HCT116 (cell line): ENCODE measurements at regions not wholly inside any gene's neighbourhood (a gene's known extent, or its start where the extent isn't known, plus 50 kb on each side); places are given as distances from the start of the nearest gene placed in this dataset.

Experiments
- ATAC-seq: fragments of 200-7000 bp; cut with Tn5 transposase; 2 replicates; pipeline ENCODE4 v1.9.1; 2020; ENCODE audit warnings: mild to moderate bottlenecking, moderate library complexity
- BruUV-seq: library from RNA; stranded (reverse); fragments of 400-500 nt; replicated peaks from 2 replicates; lab custom pipeline; 2021; lab: Mats Ljungman, UMichigan
- CTCF ChIA-PET: fragments of 300-600 bp; sonication (Branson Sonifier 250); formaldehyde crosslinking; loops from one replicate; lab custom pipeline; 2021; ENCODE audit warnings: antibody characterized with exemption; lab: Charles Lee
- POLR2A ChIA-PET: fragments of 300-600, 350-600 bp; sonication (Branson Sonifier 250); formaldehyde crosslinking; loops from one replicate; lab custom pipeline; 2021; ENCODE audit warnings: antibody characterized with exemption; lab: Charles Lee
- RAD21 ChIA-PET, 2 experiments: fragments of 300-600 bp; sonication (Branson Sonifier 250); formaldehyde crosslinking; loops; one replicate each; lab custom pipeline; 2023; ENCODE audit warnings: low total read pairs in 2 of 2; ENCODE audit not compliant: uncharacterized antibody in 2 of 2, unreplicated experiment in 2 of 2, low non-redundant PET in 1 of 2; lab: Charles Lee
- DNase-seq: peaks from one replicate; pipeline ENCODE4 v3.0.0-alpha.2; 2010; ENCODE audit warnings: low read depth, low spot score
- H2AFZ ChIP-seq: fragments of 200-600 bp; shearing (Covaris generic), sonication (generic); 2 replicates; pipeline ENCODE4 v1.6.1; 2017; ENCODE audit warnings: low read depth, mixed run types, mixed read lengths, antibody characterized with exemption, low read length; ENCODE audit not compliant: poor library complexity, severe bottlenecking
- H3K27ac ChIP-seq: 2 replicates; pipeline ENCODE4 v1.5.1; 2012; ENCODE audit warnings: low read depth, low read length
- H3K27me3 ChIP-seq: fragments of 200-600 bp; sonication (generic); 2 replicates; pipeline ENCODE4 v1.6.1; 2016; ENCODE audit warnings: mixed run types, low read length, mixed read lengths; ENCODE audit not compliant: insufficient read depth
- H3K36me3 ChIP-seq, 2 experiments: fragments of 200-500 bp in 1 of 2; fragments of 200-600 bp in 1 of 2; sonication (Bioruptor generic) in 1 of 2; sonication (generic) in 1 of 2; 2 replicates each; pipeline versions ENCODE4 v1.5.1 to v1.6.1; 2014 to 2016; ENCODE audit warnings: low read length in 2 of 2, inconsistent platforms in 1 of 2, mixed read lengths in 1 of 2, mixed run types in 1 of 2; ENCODE audit not compliant: insufficient read depth in 2 of 2, control insufficient read depth in 1 of 2
- H3K4me1 ChIP-seq, 2 experiments: fragments of 200-600 bp in 1 of 2; sonication (generic) in 1 of 2; 2 replicates each; pipeline versions ENCODE4 v1.5.1 to v1.6.1; 2012 to 2017; ENCODE audit warnings: low read length in 2 of 2, inconsistent platforms in 1 of 2, mild to moderate bottlenecking in 1 of 2, mixed read lengths in 1 of 2, mixed run types in 1 of 2, moderate library complexity in 1 of 2; ENCODE audit not compliant: insufficient read depth in 2 of 2, control insufficient read depth in 1 of 2
- H3K4me2 ChIP-seq: fragments of 200-600 bp; sonication (generic); 2 replicates; pipeline ENCODE4 v1.6.1; 2017; ENCODE audit warnings: mixed run types, low read length, mixed read lengths
- H3K4me3 ChIP-seq, 2 experiments: fragments of 200-600 bp in 1 of 2; sonication (generic) in 1 of 2; replicated peaks in 1 of 2; 2 replicates each; pipeline ENCODE4 v1.5.1; 2011 to 2016; ENCODE audit warnings: low read length in 2 of 2, control low read depth in 1 of 2, low read depth in 1 of 2, mild to moderate bottlenecking in 1 of 2, mixed read lengths in 1 of 2, mixed run types in 1 of 2
- H3K79me2 ChIP-seq: fragments of 200-600 bp; sonication (generic); 2 replicates; pipeline ENCODE4 v1.6.1; 2017; ENCODE audit warnings: mild to moderate bottlenecking, mixed run types, low read length, moderate library complexity, mixed read lengths; ENCODE audit not compliant: insufficient read depth
- H3K9ac ChIP-seq: fragments of 200-600 bp; sonication (generic); 2 replicates; pipeline ENCODE4 v1.6.1; 2016; ENCODE audit warnings: low read length, mixed read lengths
- H3K9me2 ChIP-seq: fragments of 200-600 bp; sonication (generic), shearing (Covaris generic); 2 replicates; pipeline ENCODE4 v1.6.1; 2017; ENCODE audit warnings: mixed run types, mild to moderate bottlenecking, moderate library complexity; ENCODE audit not compliant: insufficient read depth
- H3K9me3 ChIP-seq, 2 experiments: fragments of 200-500 bp in 1 of 2; fragments of 200-600 bp in 1 of 2; sonication (Bioruptor generic) in 1 of 2; sonication (generic) in 1 of 2; 2 replicates each; pipeline ENCODE4 v1.6.1; 2014 to 2017; ENCODE audit warnings: low read length in 2 of 2, mixed read lengths in 2 of 2, inconsistent platforms in 1 of 2, low read depth in 1 of 2, mild to moderate bottlenecking in 1 of 2, mixed run types in 1 of 2, moderate library complexity in 1 of 2; ENCODE audit not compliant: control insufficient read depth in 1 of 2, insufficient read depth in 1 of 2
- H4K20me1 ChIP-seq: fragments of 200-600 bp; sonication (generic), shearing (Covaris generic); 2 replicates; pipeline ENCODE4 v1.6.1; 2017; ENCODE audit warnings: mixed run types, mild to moderate bottlenecking, moderate library complexity; ENCODE audit not compliant: insufficient read depth
- CBX3 ChIP-seq: IDR thresholded peaks from 2 replicates; pipeline ENCODE4 v1.6.1; 2012; ENCODE audit warnings: low read depth
- CEBPB ChIP-seq: IDR thresholded peaks from 2 replicates; pipeline ENCODE4 v1.6.1; 2012; ENCODE audit warnings: low read depth
- EGR1 ChIP-seq: IDR thresholded peaks from 2 replicates; pipeline ENCODE4 v1.6.1; 2012; ENCODE audit warnings: low read depth
- ELF1 ChIP-seq: IDR thresholded peaks from 2 replicates; pipeline ENCODE4 v1.6.1; 2012; ENCODE audit warnings: low read depth, borderline replicate concordance
- FOSL1 ChIP-seq: IDR thresholded peaks from 2 replicates; pipeline ENCODE4 v1.6.1; 2012; ENCODE audit warnings: low read depth
- JUND ChIP-seq: IDR thresholded peaks from 2 replicates; pipeline ENCODE4 v1.6.1; 2012
- POLR2A ChIP-seq: IDR thresholded peaks from 2 replicates; pipeline ENCODE4 v1.7.0; 2011; ENCODE audit warnings: borderline replicate concordance; ENCODE audit not compliant: insufficient read depth, insufficient read length; ENCODE audit errors: extremely low read depth
- POLR2AphosphoS5 ChIP-seq: IDR thresholded peaks from 2 replicates; pipeline ENCODE4 v1.6.1; 2011; ENCODE audit warnings: mild to moderate bottlenecking, low read depth, low read length, moderate library complexity
- RAD21 ChIP-seq: IDR thresholded peaks from 2 replicates; pipeline ENCODE4 v1.6.1; 2012; ENCODE audit warnings: low read depth, mild to moderate bottlenecking
- SIN3A ChIP-seq: IDR thresholded peaks from 2 replicates; pipeline ENCODE4 v1.6.1; 2012; ENCODE audit warnings: low read depth
- SRF ChIP-seq: IDR thresholded peaks from 2 replicates; pipeline ENCODE4 v1.6.1; 2012; ENCODE audit warnings: low read depth
- YY1 ChIP-seq: IDR thresholded peaks from 2 replicates; pipeline ENCODE4 v1.6.1; 2011; ENCODE audit warnings: low read length, low read depth, moderate library complexity, mild to moderate bottlenecking; ENCODE audit not compliant: insufficient replicate concordance; ENCODE audit errors: extremely low read depth
- ZFX ChIP-seq: fragments of 450-650 bp; IDR thresholded peaks from 2 replicates; pipeline ENCODE4 v1.6.1; 2017
- ZNF274 ChIP-seq: fragments of 200-500 bp; sonication (Bioruptor generic); IDR thresholded peaks from 2 replicates; pipeline ENCODE4 v1.6.1; 2014; ENCODE audit warnings: mild to moderate bottlenecking, low read depth, low read length, inconsistent platforms
- intact Hi-C: fragments of 100-400 bp; cut with micrococcal nuclease; formaldehyde crosslinking; loops from 2 replicates; pipeline ENCODE4 v1.10.0; 2022
- TF ChIP-seq, protein P1 (sequence below): IDR thresholded peaks from 2 replicates; pipeline ENCODE4 v1.6.1; 2011; ENCODE audit warnings: mild to moderate bottlenecking, low read length, moderate library complexity; ENCODE audit not compliant: insufficient replicate concordance; ENCODE audit errors: extremely low read depth
- TF ChIP-seq, protein P2 (sequence below): IDR thresholded peaks from 2 replicates; pipeline ENCODE4 v1.6.1; 2012
- TF ChIP-seq, protein P3 (sequence below), 3 experiments: fragments of 200-600 bp in 1 of 3; sonication (generic) in 1 of 3; IDR thresholded peaks in 2 of 3; conservative IDR thresholded peaks in 1 of 3; 2 replicates each; pipeline ENCODE4 v1.5.1; 2012 to 2017; ENCODE audit warnings: low read depth in 2 of 3, low read length in 2 of 3, antibody characterized with exemption in 1 of 3, borderline replicate concordance in 1 of 3, control low read depth in 1 of 3, mild to moderate bottlenecking in 1 of 3, mixed read lengths in 1 of 3, mixed run types in 1 of 3, moderate library complexity in 1 of 3; ENCODE audit not compliant: insufficient read depth in 1 of 3

DNA sequence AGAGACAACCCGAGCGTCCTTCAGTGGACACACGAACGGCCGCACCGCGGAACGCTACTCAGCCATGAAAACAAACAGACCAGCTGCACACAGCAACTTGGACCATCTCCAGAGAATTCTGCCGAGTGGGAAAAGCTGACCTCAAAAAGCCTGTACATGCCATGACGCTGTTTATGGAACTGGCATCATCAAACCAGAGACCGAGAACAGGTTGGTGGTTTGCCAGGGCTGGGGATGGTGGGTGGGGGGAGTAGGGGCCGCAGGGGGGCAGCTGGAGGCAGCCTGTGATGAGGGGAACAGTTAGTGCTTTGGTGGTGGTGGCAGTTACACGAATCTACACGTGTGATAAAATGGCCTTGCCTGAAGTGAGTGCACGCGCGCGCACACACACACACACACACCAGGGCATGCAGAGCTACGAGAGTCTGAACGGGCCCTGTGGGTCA is 169.8 kb downstream of the LAT start:
- H3K36me3 ChIP-seq, result no peaks in the 10 kb centered on the region
- no peak overlapping the region for H2AFZ ChIP-seq
- no peaks in the 10 kb centered on the region for H3K27me3 ChIP-seq
- peaks cover 0 to 4% of the 10 kb centered on the region in 2 experiments; a peak in 2 of 4 replicates for H3K4me1 ChIP-seq
- RAD21 ChIA-PET, result no interaction called here
- CTCF ChIA-PET, result no interaction called here
- H3K4me2 ChIP-seq, result no peak overlapping the region
- H3K27ac ChIP-seq, result no peak overlapping the region
- intact Hi-C loops, result no loop called here
- POLR2A ChIA-PET, result no interaction called here
- no peaks in the 10 kb centered on the region for H3K9me3 ChIP-seq
- no peak for ATAC-seq
- TF ChIP-seq SIN3A (no peak), ELF1 (no peak), SRF (no peak), CBX3 (no peak)
- no peaks in the 10 kb centered on the region for H3K9me2 ChIP-seq
- H3K4me3 ChIP-seq, result no peak overlapping the region
- no peaks in the 10 kb centered on the region for H4K20me1 ChIP-seq
- H3K79me2 ChIP-seq, result no peaks in the 10 kb centered on the region
- BruUV-seq, result no TSS peak
- no peak for DNase-seq
- H3K9ac ChIP-seq, result no peak overlapping the region

DNA sequence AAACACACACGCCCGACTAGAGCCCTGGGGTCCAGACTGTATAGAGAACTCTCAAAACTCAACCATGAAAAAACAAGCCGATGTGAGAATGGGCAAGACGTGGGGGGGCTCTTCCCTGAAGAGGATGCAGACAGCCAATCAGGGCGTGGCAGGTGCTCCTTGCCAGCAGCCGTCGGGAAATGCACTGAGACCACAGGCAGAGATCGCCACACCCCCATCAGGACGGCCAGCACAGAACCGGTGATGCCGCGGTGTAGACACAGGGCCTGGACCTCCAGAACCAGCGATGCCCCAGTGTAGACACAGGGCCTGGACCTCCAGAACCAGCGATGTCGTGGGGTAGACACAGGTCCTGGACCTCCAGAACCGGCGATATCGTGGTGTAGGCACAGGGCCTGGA is 169.2 kb downstream of the LAT start:
- no peaks in the 10 kb centered on the region for H3K9me2 ChIP-seq
- H3K9ac ChIP-seq, result no peak overlapping the region
- no peak overlapping the region for H3K4me3 ChIP-seq
- H3K4me1 ChIP-seq, result peaks cover 0 to 4% of the 10 kb centered on the region in 2 experiments; a peak in 2 of 4 replicates
- no peak overlapping the region for H3K4me2 ChIP-seq
- H3K27me3 ChIP-seq, result no peaks in the 10 kb centered on the region
- CTCF ChIA-PET, result no interaction called here
- H3K9me3 ChIP-seq, result no peaks in the 10 kb centered on the region
- RAD21 ChIA-PET, result no interaction called here
- DNase-seq (no peak), ATAC-seq (no peak)
- intact Hi-C loops, result no loop called here
- no peaks in the 10 kb centered on the region for H3K36me3 ChIP-seq
- no peaks in the 10 kb centered on the region for H4K20me1 ChIP-seq
- POLR2A ChIA-PET, result no interaction called here
- no TSS peak for BruUV-seq
- no peaks in the 10 kb centered on the region for H3K79me2 ChIP-seq
- no peak overlapping the region for H2AFZ ChIP-seq
- H3K27ac ChIP-seq, result no peak overlapping the region
- TF ChIP-seq, protein P1, sequence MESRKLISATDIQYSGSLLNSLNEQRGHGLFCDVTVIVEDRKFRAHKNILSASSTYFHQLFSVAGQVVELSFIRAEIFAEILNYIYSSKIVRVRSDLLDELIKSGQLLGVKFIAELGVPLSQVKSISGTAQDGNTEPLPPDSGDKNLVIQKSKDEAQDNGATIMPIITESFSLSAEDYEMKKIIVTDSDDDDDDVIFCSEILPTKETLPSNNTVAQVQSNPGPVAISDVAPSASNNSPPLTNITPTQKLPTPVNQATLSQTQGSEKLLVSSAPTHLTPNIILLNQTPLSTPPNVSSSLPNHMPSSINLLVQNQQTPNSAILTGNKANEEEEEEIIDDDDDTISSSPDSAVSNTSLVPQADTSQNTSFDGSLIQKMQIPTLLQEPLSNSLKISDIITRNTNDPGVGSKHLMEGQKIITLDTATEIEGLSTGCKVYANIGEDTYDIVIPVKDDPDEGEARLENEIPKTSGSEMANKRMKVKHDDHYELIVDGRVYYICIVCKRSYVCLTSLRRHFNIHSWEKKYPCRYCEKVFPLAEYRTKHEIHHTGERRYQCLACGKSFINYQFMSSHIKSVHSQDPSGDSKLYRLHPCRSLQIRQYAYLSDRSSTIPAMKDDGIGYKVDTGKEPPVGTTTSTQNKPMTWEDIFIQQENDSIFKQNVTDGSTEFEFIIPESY, result no peak
- no peak for TF ChIP-seq ZNF274
- no peak for TF ChIP-seq JUND
- TF ChIP-seq POLR2AphosphoS5, result no peak
- no peak for TF ChIP-seq SIN3A
- no peak for TF ChIP-seq RAD21
- TF ChIP-seq, protein P2, sequence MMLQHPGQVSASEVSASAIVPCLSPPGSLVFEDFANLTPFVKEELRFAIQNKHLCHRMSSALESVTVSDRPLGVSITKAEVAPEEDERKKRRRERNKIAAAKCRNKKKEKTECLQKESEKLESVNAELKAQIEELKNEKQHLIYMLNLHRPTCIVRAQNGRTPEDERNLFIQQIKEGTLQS, result no peak
- no peak for TF ChIP-seq ZFX
- no peak for TF ChIP-seq CEBPB
- TF ChIP-seq POLR2A, result no peak
- TF ChIP-seq FOSL1, result no peak
- no peak for TF ChIP-seq EGR1
- TF ChIP-seq ELF1, result no peak
- no peak for TF ChIP-seq SRF
- no peak for TF ChIP-seq YY1
- TF ChIP-seq, protein P3, sequence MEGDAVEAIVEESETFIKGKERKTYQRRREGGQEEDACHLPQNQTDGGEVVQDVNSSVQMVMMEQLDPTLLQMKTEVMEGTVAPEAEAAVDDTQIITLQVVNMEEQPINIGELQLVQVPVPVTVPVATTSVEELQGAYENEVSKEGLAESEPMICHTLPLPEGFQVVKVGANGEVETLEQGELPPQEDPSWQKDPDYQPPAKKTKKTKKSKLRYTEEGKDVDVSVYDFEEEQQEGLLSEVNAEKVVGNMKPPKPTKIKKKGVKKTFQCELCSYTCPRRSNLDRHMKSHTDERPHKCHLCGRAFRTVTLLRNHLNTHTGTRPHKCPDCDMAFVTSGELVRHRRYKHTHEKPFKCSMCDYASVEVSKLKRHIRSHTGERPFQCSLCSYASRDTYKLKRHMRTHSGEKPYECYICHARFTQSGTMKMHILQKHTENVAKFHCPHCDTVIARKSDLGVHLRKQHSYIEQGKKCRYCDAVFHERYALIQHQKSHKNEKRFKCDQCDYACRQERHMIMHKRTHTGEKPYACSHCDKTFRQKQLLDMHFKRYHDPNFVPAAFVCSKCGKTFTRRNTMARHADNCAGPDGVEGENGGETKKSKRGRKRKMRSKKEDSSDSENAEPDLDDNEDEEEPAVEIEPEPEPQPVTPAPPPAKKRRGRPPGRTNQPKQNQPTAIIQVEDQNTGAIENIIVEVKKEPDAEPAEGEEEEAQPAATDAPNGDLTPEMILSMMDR (IDR thresholded peaks at IDR 0.05 in 2 of 3, conservative IDR thresholded peaks at IDR 0.05 in 1 of 3; ENCODE audit: borderline replicate concordance in 1 of 3, insufficient read depth in 1 of 3, low read depth in 2 of 3, low read length in 2 of 3), result no peak
